C4-2B (cell line): ENCODE measurements at regions not wholly inside any gene's neighbourhood (a gene's known extent, or its start where the extent isn't known, plus 50 kb on each side); places are given as distances from the start of the nearest gene placed in this dataset.
"Not testable (repeated sequence)": the region's sequence is repeated elsewhere in the genome, so short reads cannot be mapped to it uniquely, and the experiment has no call there.

Experiments
- ZFX ChIP-seq: fragments of 450-650 bp; IDR thresholded peaks from 2 replicates; pipeline ENCODE4 v1.6.1; 2017
- TF ChIP-seq, protein P1 (sequence below): fragments of 450-650 bp; conservative IDR thresholded peaks from 2 replicates; pipeline ENCODE4 v1.5.1; 2017; ENCODE audit warnings: mild to moderate bottlenecking

DNA sequence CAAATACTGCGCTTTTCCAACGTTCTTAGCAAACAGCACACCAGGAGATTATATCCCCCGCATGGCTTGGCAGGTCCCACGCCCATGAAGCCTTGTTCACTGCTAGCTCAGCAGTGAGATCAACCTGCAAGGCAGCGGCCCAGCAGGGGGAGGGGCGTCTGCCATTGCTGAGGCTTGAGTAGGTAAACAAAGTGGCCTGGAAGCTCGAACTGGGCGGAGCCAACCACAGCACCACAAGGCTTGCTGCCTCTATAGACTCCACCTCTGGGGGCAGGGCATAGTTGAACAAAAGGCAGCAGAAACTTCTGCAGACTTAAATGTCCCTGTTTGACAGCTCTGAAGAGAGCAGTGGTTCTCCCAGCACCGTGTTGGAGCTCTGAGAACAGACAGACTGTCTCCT lies 239.2 kb downstream of the NDUFS4 start:
- TF ChIP-seq, protein P1, sequence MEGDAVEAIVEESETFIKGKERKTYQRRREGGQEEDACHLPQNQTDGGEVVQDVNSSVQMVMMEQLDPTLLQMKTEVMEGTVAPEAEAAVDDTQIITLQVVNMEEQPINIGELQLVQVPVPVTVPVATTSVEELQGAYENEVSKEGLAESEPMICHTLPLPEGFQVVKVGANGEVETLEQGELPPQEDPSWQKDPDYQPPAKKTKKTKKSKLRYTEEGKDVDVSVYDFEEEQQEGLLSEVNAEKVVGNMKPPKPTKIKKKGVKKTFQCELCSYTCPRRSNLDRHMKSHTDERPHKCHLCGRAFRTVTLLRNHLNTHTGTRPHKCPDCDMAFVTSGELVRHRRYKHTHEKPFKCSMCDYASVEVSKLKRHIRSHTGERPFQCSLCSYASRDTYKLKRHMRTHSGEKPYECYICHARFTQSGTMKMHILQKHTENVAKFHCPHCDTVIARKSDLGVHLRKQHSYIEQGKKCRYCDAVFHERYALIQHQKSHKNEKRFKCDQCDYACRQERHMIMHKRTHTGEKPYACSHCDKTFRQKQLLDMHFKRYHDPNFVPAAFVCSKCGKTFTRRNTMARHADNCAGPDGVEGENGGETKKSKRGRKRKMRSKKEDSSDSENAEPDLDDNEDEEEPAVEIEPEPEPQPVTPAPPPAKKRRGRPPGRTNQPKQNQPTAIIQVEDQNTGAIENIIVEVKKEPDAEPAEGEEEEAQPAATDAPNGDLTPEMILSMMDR: not testable (repeated sequence)
- not testable (repeated sequence) for TF ChIP-seq ZFX
